Activated naive CD4-positive, alpha-beta T cell treated with anti-CD3 and anti-CD28 coated beads for 36 hours (primary cell): ENCODE measurements at regions not wholly inside any gene's neighbourhood (a gene's known extent, or its start where the extent isn't known, plus 50 kb on each side); places are given as distances from the start of the nearest gene placed in this dataset.
"Not testable (repeated sequence)": the region's sequence is repeated elsewhere in the genome, so short reads cannot be mapped to it uniquely, and the experiment has no call there.

ENCODE experiments used
- CTCF ChIA-PET: fragments of 350-600 bp; sonication (Branson Sonifier 250); formaldehyde crosslinking; loops from one replicate; lab custom pipeline; 2021; ENCODE audit warnings: antibody characterized with exemption; lab: Charles Lee
- DNase-seq: peaks from one replicate; pipeline ENCODE4 v3.0.0-alpha.2; 2020
- H3K27ac Mint-ChIP-seq: one replicate; pipeline ENCODE4 v1.8.0; 2021; ENCODE audit warnings: mild to moderate bottlenecking, mixed read lengths
- H3K27me3 Mint-ChIP-seq: one replicate; pipeline ENCODE4 v1.8.0; 2021; ENCODE audit warnings: low read depth, mixed read lengths
- H3K36me3 Mint-ChIP-seq: one replicate; pipeline ENCODE4 v1.8.0; 2021; ENCODE audit warnings: low read depth, mixed read lengths
- H3K4me1 Mint-ChIP-seq: one replicate; pipeline ENCODE4 v1.8.0; 2021; ENCODE audit warnings: low read depth, mixed read lengths
- H3K4me3 Mint-ChIP-seq: one replicate; pipeline ENCODE4 v1.8.0; 2021; ENCODE audit warnings: mild to moderate bottlenecking, moderate library complexity, mixed read lengths
- H3K9me3 Mint-ChIP-seq: one replicate; pipeline ENCODE4 v1.8.0; 2021; ENCODE audit warnings: mixed read lengths
- intact Hi-C: fragments of 100-400 bp; cut with micrococcal nuclease; formaldehyde crosslinking; loops from one replicate; pipeline ENCODE4 v1.15.1; 2023

DNA sequence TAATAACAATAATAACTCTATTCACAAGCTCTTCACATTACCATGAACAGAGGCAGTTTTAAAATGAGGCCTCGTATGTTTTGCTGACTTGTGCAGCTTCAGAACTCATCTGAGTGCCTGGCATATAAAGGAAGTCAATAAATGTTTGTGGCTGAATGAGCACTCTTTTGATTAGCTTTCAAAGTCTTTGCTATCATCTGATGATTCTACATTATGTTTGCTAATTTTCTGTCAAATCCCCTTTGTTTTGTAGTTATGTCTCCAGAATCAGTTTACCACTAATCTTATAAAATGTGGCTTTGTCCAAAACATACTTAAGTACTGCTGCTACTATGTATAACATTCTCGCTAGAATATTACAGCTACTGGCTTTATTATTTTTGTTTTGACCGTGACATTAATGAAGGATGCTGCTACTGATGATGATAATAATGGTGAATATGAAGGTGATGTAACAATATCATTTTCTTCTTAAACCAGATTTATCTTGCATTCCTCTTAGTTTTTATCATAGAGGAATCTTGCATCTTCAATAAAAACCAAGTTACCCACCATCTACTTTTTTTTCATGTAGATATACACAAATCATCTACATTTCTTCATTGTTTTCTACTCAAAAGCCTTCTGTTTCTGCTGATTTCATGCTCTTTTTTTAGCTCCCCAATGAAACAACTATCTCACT, 384.5 kb downstream of the NAF1 start:
- H3K27me3 Mint-ChIP-seq: no peaks in the 10 kb centered on the region
- CTCF ChIA-PET: interaction anchor here (0.5 kb wide), 1 partner anchor 19 kb away, joined by 3 read pairs; no protein-coding TSS in a partner anchor
- no peaks in the 10 kb centered on the region for H3K9me3 Mint-ChIP-seq
- no peak for DNase-seq
- no peak overlapping the region for H3K4me3 Mint-ChIP-seq
- no peaks in the 10 kb centered on the region for H3K4me1 Mint-ChIP-seq
- intact Hi-C loops: no loop called here
- no peaks in the 10 kb centered on the region for H3K36me3 Mint-ChIP-seq
- H3K27ac Mint-ChIP-seq: no peak overlapping the region

GRCh38 chr4:162770761-162771490, 395.8 kb downstream of the NAF1 start:
- Mint-ChIP-seq H3K9me3 (peaks cover 2% of the 10 kb centered on the region), H3K4me1 (no peaks in the 10 kb centered on the region), H3K27me3 (no peaks in the 10 kb centered on the region), H3K27ac (no peak overlapping the region), H3K36me3 (no peaks in the 10 kb centered on the region), H3K4me3 (no peak overlapping the region)
- intact Hi-C loops: no loop called here
- CTCF ChIA-PET: no interaction called here
- DNase-seq: no peak

DNA sequence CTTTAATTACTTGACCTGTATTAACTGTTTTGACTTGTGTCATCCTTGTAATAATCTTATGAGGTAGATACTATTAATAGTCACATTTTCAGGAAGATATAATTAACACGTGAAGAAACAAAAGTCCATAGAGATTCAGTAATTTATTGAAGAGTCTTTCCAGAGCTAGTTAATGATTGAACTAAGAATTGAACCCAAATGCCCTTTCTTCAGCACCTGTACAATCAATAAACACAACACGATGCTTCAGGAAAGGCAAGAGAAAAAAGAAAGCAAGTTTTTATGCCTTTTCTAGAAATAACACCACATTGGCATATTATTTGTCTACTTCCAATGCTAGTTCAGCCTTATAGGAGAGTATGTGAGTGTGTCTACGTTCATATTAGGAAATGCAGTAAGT, 399.6 kb downstream of the NAF1 start:
- DNase-seq: no peak
- Mint-ChIP-seq H3K4me3 (no peak overlapping the region), H3K27ac (no peak overlapping the region), H3K27me3 (no peaks in the 10 kb centered on the region), H3K4me1 (no peaks in the 10 kb centered on the region), H3K9me3 (no peaks in the 10 kb centered on the region), H3K36me3 (no peaks in the 10 kb centered on the region)
- CTCF ChIA-PET: interaction anchor here (0.5 to 0.6 kb wide), 2 partner anchors 26 to 268 kb away, joined by 3 read pairs; no protein-coding TSS in a partner anchor
- intact Hi-C loops: no loop called here

GRCh38 chr4:162761965-162762364, 404.7 kb downstream of the NAF1 start:
- Mint-ChIP-seq H3K4me1 (no peaks in the 10 kb centered on the region), H3K27me3 (no peaks in the 10 kb centered on the region), H3K4me3 (no peak overlapping the region), H3K9me3 (no peaks in the 10 kb centered on the region), H3K36me3 (no peaks in the 10 kb centered on the region), H3K27ac (no peak overlapping the region)
- CTCF ChIA-PET: no interaction called here
- no peak for DNase-seq
- intact Hi-C loops: no loop called here

DNA sequence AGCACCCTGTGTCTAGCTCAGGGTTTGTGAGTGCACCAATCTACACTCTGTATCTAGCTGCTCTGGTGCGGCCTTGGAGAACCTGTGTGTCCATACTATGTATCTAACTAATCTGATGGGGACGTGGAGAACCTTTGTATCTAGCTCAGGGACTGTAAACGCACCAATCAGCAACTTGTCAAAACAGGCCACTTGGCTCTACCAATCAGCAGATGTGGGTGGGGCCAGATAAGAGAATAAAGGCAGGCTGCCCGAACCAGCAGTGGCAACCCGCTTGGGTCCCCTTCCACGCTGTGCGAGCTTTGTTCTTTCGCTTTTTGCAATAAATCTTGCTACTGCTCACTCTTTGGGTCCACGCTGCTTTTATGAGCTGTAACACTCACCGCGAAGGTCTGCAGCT, 426.5 kb downstream of the NAF1 start:
- H3K27me3 Mint-ChIP-seq, H3K4me1 Mint-ChIP-seq, CTCF ChIA-PET, intact Hi-C loops, H3K27ac Mint-ChIP-seq, H3K4me3 Mint-ChIP-seq, DNase-seq, H3K36me3 Mint-ChIP-seq, H3K9me3 Mint-ChIP-seq: not testable (repeated sequence)

- H3K36me3 Mint-ChIP-seq, H3K9me3 Mint-ChIP-seq, H3K4me3 Mint-ChIP-seq, DNase-seq, H3K27me3 Mint-ChIP-seq, H3K4me1 Mint-ChIP-seq, intact Hi-C loops, CTCF ChIA-PET, H3K27ac Mint-ChIP-seq: not testable (repeated sequence)
Measured at GRCh38 chr4:162739596-162739995, 427.1 kb downstream of the NAF1 start.

- Mint-ChIP-seq H3K36me3 (no peaks in the 10 kb centered on the region), H3K27ac (no peak overlapping the region), H3K4me1 (no peaks in the 10 kb centered on the region), H3K27me3 (no peaks in the 10 kb centered on the region), H3K9me3 (no peaks in the 10 kb centered on the region), H3K4me3 (no peak overlapping the region)
- CTCF ChIA-PET: no interaction called here
- DNase-seq: no peak
- intact Hi-C loops: no loop called here
Measured at GRCh38 chr4:162732876-162733275, 433.8 kb downstream of the NAF1 start.

GRCh38 chr4:162727766-162728165, 438.9 kb downstream of the NAF1 start:
- CTCF ChIA-PET: no interaction called here
- peaks cover 5% of the 10 kb centered on the region for H3K9me3 Mint-ChIP-seq
- H3K36me3 Mint-ChIP-seq: no peaks in the 10 kb centered on the region
- no peaks in the 10 kb centered on the region for H3K27me3 Mint-ChIP-seq
- no peak for DNase-seq
- H3K4me3 Mint-ChIP-seq: no peak overlapping the region
- intact Hi-C loops: no loop called here
- H3K4me1 Mint-ChIP-seq: no peaks in the 10 kb centered on the region
- no peak overlapping the region for H3K27ac Mint-ChIP-seq

DNA sequence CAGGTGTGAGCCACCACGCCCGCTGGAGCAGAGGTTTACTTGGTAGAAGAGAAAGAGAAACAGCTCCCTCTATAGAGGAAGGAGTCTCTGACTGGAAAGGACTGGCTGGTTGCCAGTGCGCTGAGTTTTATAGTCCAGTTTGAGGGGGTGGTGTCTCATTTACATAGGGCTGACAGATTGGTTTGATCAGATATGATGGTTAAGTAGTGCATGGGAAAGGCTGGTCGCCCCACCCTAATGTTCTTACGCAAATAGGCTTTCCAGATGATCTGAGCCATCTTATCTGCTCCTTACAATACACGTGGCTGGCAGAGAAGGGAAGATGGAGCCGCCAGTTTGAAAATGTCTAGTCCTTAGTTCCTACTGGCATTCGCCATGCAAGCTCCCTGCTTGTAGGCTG, 439.5 kb downstream of the NAF1 start:
- H3K9me3 Mint-ChIP-seq: peaks cover 5% of the 10 kb centered on the region
- no peaks in the 10 kb centered on the region for H3K4me1 Mint-ChIP-seq
- intact Hi-C loops: no loop called here
- no peak overlapping the region for H3K27ac Mint-ChIP-seq
- H3K36me3 Mint-ChIP-seq: no peaks in the 10 kb centered on the region
- no peak for DNase-seq
- CTCF ChIA-PET: no interaction called here
- H3K27me3 Mint-ChIP-seq: no peaks in the 10 kb centered on the region
- no peak overlapping the region for H3K4me3 Mint-ChIP-seq

DNA sequence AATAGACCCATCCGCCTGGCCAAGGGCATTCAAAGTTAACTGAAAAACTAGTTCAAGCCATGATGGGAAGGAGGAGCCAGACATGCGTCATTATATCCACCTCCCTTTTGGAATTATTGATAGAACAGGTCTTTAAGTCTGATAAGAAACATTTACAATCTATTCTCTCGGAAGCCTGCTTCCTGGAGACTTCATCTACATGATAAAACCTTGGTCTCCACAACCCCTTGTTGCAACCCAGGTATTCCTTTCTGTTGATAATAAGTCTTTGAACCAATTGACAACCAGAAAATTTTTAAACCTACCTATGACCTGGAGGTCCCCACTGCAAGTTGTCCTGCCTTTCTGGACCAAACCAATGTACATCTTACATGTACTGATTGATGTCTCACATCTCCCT, 451.3 kb downstream of the NAF1 start:
- Mint-ChIP-seq H3K4me3 (no peak overlapping the region), H3K9me3 (no peaks in the 10 kb centered on the region), H3K36me3 (no peaks in the 10 kb centered on the region), H3K4me1 (no peaks in the 10 kb centered on the region), H3K27me3 (no peaks in the 10 kb centered on the region), H3K27ac (no peak overlapping the region)
- no peak for DNase-seq
- intact Hi-C loops: no loop called here
- CTCF ChIA-PET: no interaction called here

DNA sequence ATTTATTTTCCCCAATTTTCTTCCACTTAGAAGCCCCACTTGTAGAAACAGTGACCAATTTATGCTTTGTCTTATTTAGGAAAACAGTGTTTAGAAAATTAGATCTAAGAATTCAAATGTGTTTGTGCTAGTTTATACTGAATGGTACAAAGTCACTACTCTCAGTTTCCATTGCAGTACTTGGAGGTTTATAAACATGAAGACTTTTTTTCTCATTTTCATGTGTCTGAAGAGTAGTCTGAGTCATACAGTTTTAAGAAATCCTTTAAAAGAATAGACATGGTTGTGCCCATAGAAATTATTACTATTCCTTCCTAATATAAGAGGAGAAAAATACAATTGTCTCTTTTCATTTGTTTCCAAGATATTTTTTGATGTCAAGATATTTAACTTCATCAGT, 458.7 kb downstream of the NAF1 start:
- Mint-ChIP-seq H3K4me3 (no peak overlapping the region), H3K9me3 (no peaks in the 10 kb centered on the region), H3K27ac (no peak overlapping the region), H3K4me1 (no peaks in the 10 kb centered on the region), H3K36me3 (no peaks in the 10 kb centered on the region), H3K27me3 (no peaks in the 10 kb centered on the region)
- intact Hi-C loops: no loop called here
- DNase-seq: no peak
- CTCF ChIA-PET: no interaction called here

DNA sequence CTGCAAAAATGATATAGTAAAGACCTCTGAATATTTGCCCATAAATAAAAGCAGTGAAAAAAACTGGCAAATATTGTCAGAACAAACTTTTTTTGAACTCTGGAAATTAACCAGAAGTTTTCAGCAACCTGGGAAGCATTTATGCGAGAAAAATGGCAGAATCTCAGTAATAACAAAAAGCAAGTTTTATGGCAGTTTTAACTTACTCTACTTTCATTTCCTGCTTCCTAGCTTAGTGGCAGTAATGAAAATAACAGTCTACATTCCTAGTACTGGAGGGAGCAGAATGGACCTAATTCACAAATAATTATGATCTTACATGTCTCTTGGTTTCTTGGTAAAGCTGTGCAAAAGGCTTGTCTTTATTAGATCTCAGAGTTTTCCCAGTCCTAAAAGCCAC, 460.1 kb downstream of the NAF1 start:
- Mint-ChIP-seq H3K9me3 (no peaks in the 10 kb centered on the region), H3K4me1 (no peaks in the 10 kb centered on the region), H3K36me3 (no peaks in the 10 kb centered on the region), H3K27me3 (no peaks in the 10 kb centered on the region), H3K4me3 (no peak overlapping the region), H3K27ac (no peak overlapping the region)
- intact Hi-C loops: no loop called here
- CTCF ChIA-PET: no interaction called here
- DNase-seq: no peak

DNA sequence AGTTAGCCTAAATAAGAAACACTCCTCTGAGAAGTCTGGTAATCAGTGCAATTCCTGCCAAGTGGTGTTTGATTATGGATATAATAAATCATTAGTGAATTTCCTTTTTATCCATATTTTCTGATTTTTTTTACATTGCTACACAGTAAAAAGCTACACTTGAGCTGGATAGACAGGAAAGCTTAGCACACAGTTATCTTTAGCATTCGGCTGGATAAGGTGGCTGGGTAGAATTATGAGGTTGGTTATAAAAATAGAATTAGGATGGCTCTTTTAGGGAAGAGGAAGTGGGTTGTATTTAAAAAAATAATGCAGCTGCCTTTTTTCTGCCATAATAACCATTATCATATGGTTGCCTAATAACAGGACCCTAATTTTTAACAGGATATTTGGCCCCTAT, 460.6 kb downstream of the NAF1 start:
- CTCF ChIA-PET: no interaction called here
- Mint-ChIP-seq H3K4me3 (no peak overlapping the region), H3K27me3 (no peaks in the 10 kb centered on the region), H3K27ac (no peak overlapping the region), H3K4me1 (no peaks in the 10 kb centered on the region), H3K36me3 (no peaks in the 10 kb centered on the region), H3K9me3 (no peaks in the 10 kb centered on the region)
- no peak for DNase-seq
- intact Hi-C loops: no loop called here
